Osteocyte (in vitro differentiated cells): ENCODE measurements at regions not wholly inside any gene's neighbourhood (a gene's known extent, or its start where the extent isn't known, plus 50 kb on each side); places are given as distances from the start of the nearest gene placed in this dataset.
"Not testable (repeated sequence)": the region's sequence is repeated elsewhere in the genome, so short reads cannot be mapped to it uniquely, and the experiment has no call there.

ENCODE experiments used
- DNase-seq: peaks from one replicate; pipeline ENCODE4 v3.0.0; 2021; ENCODE audit warnings: mixed read lengths; ENCODE audit not compliant: unreplicated experiment; ENCODE audit errors: extremely low spot score
- H3K27ac Mint-ChIP-seq: one replicate; pipeline ENCODE4 v1.8.0; 2021; ENCODE audit warnings: mild to moderate bottlenecking, mixed read lengths; ENCODE audit not compliant: unreplicated experiment
- H3K27me3 Mint-ChIP-seq: one replicate; pipeline ENCODE4 v1.8.0; 2021; ENCODE audit warnings: mixed read lengths; ENCODE audit not compliant: unreplicated experiment
- H3K36me3 Mint-ChIP-seq: one replicate; pipeline ENCODE4 v1.8.0; 2021; ENCODE audit warnings: mixed read lengths; ENCODE audit not compliant: unreplicated experiment
- H3K4me1 Mint-ChIP-seq: one replicate; pipeline ENCODE4 v1.8.0; 2021; ENCODE audit warnings: mixed read lengths; ENCODE audit not compliant: unreplicated experiment
- H3K4me3 Mint-ChIP-seq: one replicate; pipeline ENCODE4 v1.8.0; 2021; ENCODE audit warnings: mild to moderate bottlenecking, moderate library complexity, mixed read lengths; ENCODE audit not compliant: unreplicated experiment
- H3K9me3 Mint-ChIP-seq: one replicate; pipeline ENCODE4 v1.8.0; 2021; ENCODE audit warnings: mixed read lengths; ENCODE audit not compliant: unreplicated experiment
- CTCF ChIP-seq: fragments of 200-600 bp; sonication (generic); IDR thresholded peaks from 2 replicates; pipeline ENCODE4 v1.5.0; 2021; ENCODE audit warnings: antibody characterized with exemption, mild to moderate bottlenecking, moderate library complexity

- peaks cover 10% of the 10 kb centered on the region for H3K9me3 Mint-ChIP-seq
- DNase-seq = no peak
- H3K36me3 Mint-ChIP-seq = peaks cover 6% of the 10 kb centered on the region
- no peak overlapping the region for H3K27ac Mint-ChIP-seq
- peaks cover 10% of the 10 kb centered on the region for H3K4me1 Mint-ChIP-seq
- no peaks in the 10 kb centered on the region for H3K27me3 Mint-ChIP-seq
- H3K4me3 Mint-ChIP-seq = no peak overlapping the region
- TF ChIP-seq CTCF = no peak
Measured at GRCh38 chr1:189752461-189752995, 725.1 kb downstream of the BRINP3 start.

GRCh38 chr1:189755100-189755499 is 722.6 kb downstream of the BRINP3 start:
- H3K9me3 Mint-ChIP-seq, H3K27me3 Mint-ChIP-seq, H3K4me1 Mint-ChIP-seq, H3K27ac Mint-ChIP-seq, H3K4me3 Mint-ChIP-seq, H3K36me3 Mint-ChIP-seq, DNase-seq: not testable (repeated sequence)

GRCh38 chr1:189764391-189765320 is 713.0 kb downstream of the BRINP3 start:
- Mint-ChIP-seq H3K36me3 (no peaks in the 10 kb centered on the region), H3K27ac (no peak overlapping the region), H3K4me1 (peaks cover 4% of the 10 kb centered on the region), H3K4me3 (no peak overlapping the region), H3K9me3 (peaks cover 4% of the 10 kb centered on the region), H3K27me3 (no peaks in the 10 kb centered on the region)
- no peak for DNase-seq
- no peak for TF ChIP-seq CTCF

GRCh38 chr1:189769448-189769847 is 708.2 kb downstream of the BRINP3 start:
- H3K9me3 Mint-ChIP-seq = no peaks in the 10 kb centered on the region
- no peak overlapping the region for H3K27ac Mint-ChIP-seq
- peaks cover 6% of the 10 kb centered on the region for H3K4me1 Mint-ChIP-seq
- H3K36me3 Mint-ChIP-seq = no peaks in the 10 kb centered on the region
- no peaks in the 10 kb centered on the region for H3K27me3 Mint-ChIP-seq
- TF ChIP-seq CTCF = no peak
- H3K4me3 Mint-ChIP-seq = no peak overlapping the region
- no peak for DNase-seq

- no peak overlapping the region for H3K4me3 Mint-ChIP-seq
- H3K36me3 Mint-ChIP-seq = no peaks in the 10 kb centered on the region
- H3K4me1 Mint-ChIP-seq = peaks cover 16% of the 10 kb centered on the region
- no peak for TF ChIP-seq CTCF
- no peaks in the 10 kb centered on the region for H3K27me3 Mint-ChIP-seq
- no peak overlapping the region for H3K27ac Mint-ChIP-seq
- no peaks in the 10 kb centered on the region for H3K9me3 Mint-ChIP-seq
- DNase-seq = no peak
Measured at GRCh38 chr1:189774721-189775287, 702.9 kb downstream of the BRINP3 start.
